HCT116 (cell line): ENCODE measurements at regions not wholly inside any gene's neighbourhood (a gene's known extent, or its start where the extent isn't known, plus 50 kb on each side); places are given as distances from the start of the nearest gene placed in this dataset.

Experiments used
- ATAC-seq: fragments of 200-7000 bp; cut with Tn5 transposase; 2 replicates; pipeline ENCODE4 v1.9.1; 2020; ENCODE audit warnings: mild to moderate bottlenecking, moderate library complexity
- BruUV-seq: library from RNA; stranded (reverse); fragments of 400-500 nt; replicated peaks from 2 replicates; lab custom pipeline; 2021; lab: Mats Ljungman, UMichigan
- CTCF ChIA-PET: fragments of 300-600 bp; sonication (Branson Sonifier 250); formaldehyde crosslinking; loops from one replicate; lab custom pipeline; 2021; ENCODE audit warnings: antibody characterized with exemption; lab: Charles Lee
- POLR2A ChIA-PET: fragments of 300-600, 350-600 bp; sonication (Branson Sonifier 250); formaldehyde crosslinking; loops from one replicate; lab custom pipeline; 2021; ENCODE audit warnings: antibody characterized with exemption; lab: Charles Lee
- RAD21 ChIA-PET, 2 experiments: fragments of 300-600 bp; sonication (Branson Sonifier 250); formaldehyde crosslinking; loops; one replicate each; lab custom pipeline; 2023; ENCODE audit warnings: low total read pairs in 2 of 2; ENCODE audit not compliant: uncharacterized antibody in 2 of 2, unreplicated experiment in 2 of 2, low non-redundant PET in 1 of 2; lab: Charles Lee
- DNase-seq: peaks from one replicate; pipeline ENCODE4 v3.0.0-alpha.2; 2010; ENCODE audit warnings: low read depth, low spot score
- H2AFZ ChIP-seq: fragments of 200-600 bp; shearing (Covaris generic), sonication (generic); 2 replicates; pipeline ENCODE4 v1.6.1; 2017; ENCODE audit warnings: low read depth, mixed run types, mixed read lengths, antibody characterized with exemption, low read length; ENCODE audit not compliant: poor library complexity, severe bottlenecking
- H3K27ac ChIP-seq: 2 replicates; pipeline ENCODE4 v1.5.1; 2012; ENCODE audit warnings: low read depth, low read length
- H3K27me3 ChIP-seq: fragments of 200-600 bp; sonication (generic); 2 replicates; pipeline ENCODE4 v1.6.1; 2016; ENCODE audit warnings: mixed run types, low read length, mixed read lengths; ENCODE audit not compliant: insufficient read depth
- H3K36me3 ChIP-seq, 2 experiments: fragments of 200-500 bp in 1 of 2; fragments of 200-600 bp in 1 of 2; sonication (Bioruptor generic) in 1 of 2; sonication (generic) in 1 of 2; 2 replicates each; pipeline versions ENCODE4 v1.5.1 to v1.6.1; 2014 to 2016; ENCODE audit warnings: low read length in 2 of 2, inconsistent platforms in 1 of 2, mixed read lengths in 1 of 2, mixed run types in 1 of 2; ENCODE audit not compliant: insufficient read depth in 2 of 2, control insufficient read depth in 1 of 2
- H3K4me1 ChIP-seq, 2 experiments: fragments of 200-600 bp in 1 of 2; sonication (generic) in 1 of 2; 2 replicates each; pipeline versions ENCODE4 v1.5.1 to v1.6.1; 2012 to 2017; ENCODE audit warnings: low read length in 2 of 2, inconsistent platforms in 1 of 2, mild to moderate bottlenecking in 1 of 2, mixed read lengths in 1 of 2, mixed run types in 1 of 2, moderate library complexity in 1 of 2; ENCODE audit not compliant: insufficient read depth in 2 of 2, control insufficient read depth in 1 of 2
- H3K4me2 ChIP-seq: fragments of 200-600 bp; sonication (generic); 2 replicates; pipeline ENCODE4 v1.6.1; 2017; ENCODE audit warnings: mixed run types, low read length, mixed read lengths
- H3K4me3 ChIP-seq, 2 experiments: fragments of 200-600 bp in 1 of 2; sonication (generic) in 1 of 2; replicated peaks in 1 of 2; 2 replicates each; pipeline ENCODE4 v1.5.1; 2011 to 2016; ENCODE audit warnings: low read length in 2 of 2, control low read depth in 1 of 2, low read depth in 1 of 2, mild to moderate bottlenecking in 1 of 2, mixed read lengths in 1 of 2, mixed run types in 1 of 2
- H3K79me2 ChIP-seq: fragments of 200-600 bp; sonication (generic); 2 replicates; pipeline ENCODE4 v1.6.1; 2017; ENCODE audit warnings: mild to moderate bottlenecking, mixed run types, low read length, moderate library complexity, mixed read lengths; ENCODE audit not compliant: insufficient read depth
- H3K9ac ChIP-seq: fragments of 200-600 bp; sonication (generic); 2 replicates; pipeline ENCODE4 v1.6.1; 2016; ENCODE audit warnings: low read length, mixed read lengths
- H3K9me2 ChIP-seq: fragments of 200-600 bp; sonication (generic), shearing (Covaris generic); 2 replicates; pipeline ENCODE4 v1.6.1; 2017; ENCODE audit warnings: mixed run types, mild to moderate bottlenecking, moderate library complexity; ENCODE audit not compliant: insufficient read depth
- H3K9me3 ChIP-seq, 2 experiments: fragments of 200-500 bp in 1 of 2; fragments of 200-600 bp in 1 of 2; sonication (Bioruptor generic) in 1 of 2; sonication (generic) in 1 of 2; 2 replicates each; pipeline ENCODE4 v1.6.1; 2014 to 2017; ENCODE audit warnings: low read length in 2 of 2, mixed read lengths in 2 of 2, inconsistent platforms in 1 of 2, low read depth in 1 of 2, mild to moderate bottlenecking in 1 of 2, mixed run types in 1 of 2, moderate library complexity in 1 of 2; ENCODE audit not compliant: control insufficient read depth in 1 of 2, insufficient read depth in 1 of 2
- H4K20me1 ChIP-seq: fragments of 200-600 bp; sonication (generic), shearing (Covaris generic); 2 replicates; pipeline ENCODE4 v1.6.1; 2017; ENCODE audit warnings: mixed run types, mild to moderate bottlenecking, moderate library complexity; ENCODE audit not compliant: insufficient read depth
- CTCF ChIP-seq, 3 experiments: fragments of 200-600 bp in 1 of 3; sonication (generic) in 1 of 3; IDR thresholded peaks in 2 of 3; conservative IDR thresholded peaks in 1 of 3; 2 replicates each; pipeline ENCODE4 v1.5.1; 2012 to 2017; ENCODE audit warnings: low read depth in 2 of 3, low read length in 2 of 3, antibody characterized with exemption in 1 of 3, borderline replicate concordance in 1 of 3, control low read depth in 1 of 3, mild to moderate bottlenecking in 1 of 3, mixed read lengths in 1 of 3, mixed run types in 1 of 3, moderate library complexity in 1 of 3; ENCODE audit not compliant: insufficient read depth in 1 of 3
- ELF1 ChIP-seq: IDR thresholded peaks from 2 replicates; pipeline ENCODE4 v1.6.1; 2012; ENCODE audit warnings: low read depth, borderline replicate concordance
- EZH2 ChIP-seq: fragments of 200-600 bp; sonication (generic); IDR thresholded peaks from 2 replicates; pipeline ENCODE4 v1.6.1; 2017; ENCODE audit warnings: antibody characterized with exemption, mixed run types
- EZH2phosphoT487 ChIP-seq: fragments of 200-600 bp; IDR thresholded peaks from 2 replicates; pipeline ENCODE4 v1.6.1; 2018; ENCODE audit warnings: antibody characterized with exemption, borderline replicate concordance
- JUND ChIP-seq: IDR thresholded peaks from 2 replicates; pipeline ENCODE4 v1.6.1; 2012
- RAD21 ChIP-seq: IDR thresholded peaks from 2 replicates; pipeline ENCODE4 v1.6.1; 2012; ENCODE audit warnings: low read depth, mild to moderate bottlenecking
- YY1 ChIP-seq: IDR thresholded peaks from 2 replicates; pipeline ENCODE4 v1.6.1; 2011; ENCODE audit warnings: low read length, low read depth, moderate library complexity, mild to moderate bottlenecking; ENCODE audit not compliant: insufficient replicate concordance; ENCODE audit errors: extremely low read depth
- intact Hi-C: fragments of 100-400 bp; cut with micrococcal nuclease; formaldehyde crosslinking; loops from 2 replicates; pipeline ENCODE4 v1.10.0; 2022

DNA sequence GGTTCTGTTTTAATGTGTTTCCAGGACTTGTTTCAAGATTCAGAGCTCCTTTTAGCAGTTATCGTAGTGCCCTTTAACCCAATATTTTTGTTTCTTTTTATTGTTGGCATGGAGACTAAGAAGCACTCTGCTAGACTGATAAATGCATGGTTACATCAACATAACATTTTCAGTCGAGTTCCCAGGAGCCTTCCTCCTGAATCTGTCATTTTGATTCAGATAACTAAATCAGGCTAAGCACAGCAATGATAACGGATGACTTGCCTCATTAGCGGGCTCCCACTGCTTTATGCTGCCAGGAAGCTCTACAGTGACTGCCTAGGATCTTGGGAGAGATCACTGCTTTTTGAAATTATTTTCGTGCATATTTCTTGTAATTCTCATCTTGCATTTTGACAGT, 772.8 kb upstream of the GJE1 start:
- Histone ChIP-seq H3K36me3 (no peaks in the 10 kb centered on the region), H3K9ac (no peak overlapping the region), H3K4me3 (no peak overlapping the region), H3K4me2 (no peak overlapping the region), H3K27ac (no peak overlapping the region), H3K27me3 (no peaks in the 10 kb centered on the region), H2AFZ (no peak overlapping the region), H3K9me3 (no peaks in the 10 kb centered on the region), H3K9me2 (no peaks in the 10 kb centered on the region), H3K79me2 (no peaks in the 10 kb centered on the region), H4K20me1 (no peaks in the 10 kb centered on the region), H3K4me1 (no peaks in the 10 kb centered on the region)
- ATAC-seq (no peak), DNase-seq (no peak)
- BruUV-seq, result no TSS peak
- intact Hi-C loops, result no loop called here
- ChIA-PET RAD21 (no interaction called here), CTCF (no interaction called here), POLR2A (no interaction called here)
- TF ChIP-seq ELF1 (no peak), JUND (no peak), EZH2phosphoT487 (no peak)

DNA sequence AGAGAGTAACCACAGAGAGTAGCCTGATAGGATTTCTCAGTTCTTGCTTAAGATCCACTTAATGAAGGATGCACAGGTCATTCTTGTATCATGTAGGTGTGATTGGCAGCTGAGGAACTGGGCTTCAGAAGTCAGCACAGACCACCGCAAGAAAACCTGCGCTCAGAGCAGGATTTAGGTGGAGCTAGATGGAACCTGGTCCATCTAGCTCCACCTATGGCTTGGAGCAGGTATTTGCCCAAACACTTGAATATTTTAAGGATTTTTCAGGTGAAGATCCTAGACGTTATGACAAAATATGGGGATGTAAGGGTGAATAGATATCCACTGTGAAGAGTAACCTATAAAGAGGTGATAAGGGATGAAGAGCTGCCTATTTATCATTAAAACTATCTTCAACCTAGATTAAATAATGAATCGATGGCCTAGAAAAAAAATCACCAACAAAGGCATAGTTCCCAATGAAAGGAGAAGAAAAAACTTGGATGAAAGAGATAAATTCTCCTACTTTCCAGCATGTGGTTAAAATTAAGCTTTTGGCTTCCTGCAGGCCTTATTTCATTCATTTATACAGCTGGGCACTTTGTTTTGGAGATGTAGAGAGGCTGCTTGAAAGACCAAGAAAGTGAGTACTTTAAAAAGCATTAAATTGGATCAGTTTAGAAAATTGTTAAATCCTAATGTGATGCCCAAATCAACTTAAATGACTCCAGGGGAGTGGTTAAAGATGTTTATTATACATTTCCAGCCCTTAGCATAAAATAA, 778.4 kb upstream of the GJE1 start:
- BruUV-seq, result no TSS peak
- Histone ChIP-seq H3K27ac (no peak overlapping the region), H3K36me3 (no peaks in the 10 kb centered on the region), H2AFZ (peak overlapping the region; percentile 81), H3K79me2 (no peaks in the 10 kb centered on the region), H3K27me3 (no peaks in the 10 kb centered on the region), H3K4me1 (no peaks in the 10 kb centered on the region), H3K4me2 (no peak overlapping the region), H4K20me1 (no peaks in the 10 kb centered on the region), H3K4me3 (no peak overlapping the region), H3K9ac (no peak overlapping the region), H3K9me3 (no peaks in the 10 kb centered on the region), H3K9me2 (no peaks in the 10 kb centered on the region)
- ATAC-seq, result peak; percentile 61; the same call in 1 of the 2 replicates
- ChIA-PET POLR2A (no interaction called here), CTCF (no interaction called here), RAD21 (no interaction called here)
- TF ChIP-seq RAD21, result 0 out of 2 replicates have a peak, but pooled peaks have one; percentile 3
- peak; percentile 2 to 51 (median 36); a peak in 3 of 6 replicates for TF ChIP-seq CTCF (IDR thresholded peaks at IDR 0.05 in 2 of 3, conservative IDR thresholded peaks at IDR 0.05 in 1 of 3; ENCODE audit: borderline replicate concordance in 1 of 3, insufficient read depth in 1 of 3, low read depth in 2 of 3, low read length in 2 of 3)
- no peak for TF ChIP-seq EZH2
- no peak for TF ChIP-seq YY1
- intact Hi-C loops, result no loop called here
- peak; percentile 3 for DNase-seq
